HepG2 (cell line): ENCODE measurements at regions not wholly inside any gene's neighbourhood (a gene's known extent, or its start where the extent isn't known, plus 50 kb on each side); places are given as distances from the start of the nearest gene placed in this dataset.

Experiments
- NFYB ChIP-seq: sonication (generic); formaldehyde crosslinking; IDR thresholded peaks from 2 replicates; pipeline ENCODE4 v1.4.0; 2020; ENCODE audit warnings: missing genetic modification reagents
- POLR2AphosphoS5 ChIP-seq: IDR thresholded peaks from 2 replicates; pipeline ENCODE4 v1.6.1; 2012; ENCODE audit warnings: low read depth, low read length
- REPIN1 ChIP-seq: sonication (generic); formaldehyde crosslinking; IDR thresholded peaks from 2 replicates; pipeline ENCODE4 v1.8.0; 2022; ENCODE audit warnings: missing genetic modification reagents, low read depth, mild to moderate bottlenecking, borderline replicate concordance
- ZNF12 ChIP-seq: sonication (generic); formaldehyde crosslinking; IDR thresholded peaks from 2 replicates; pipeline ENCODE4 v1.5.0; 2020; ENCODE audit warnings: missing genetic modification reagents
- ZNF747 ChIP-seq: sonication (generic); formaldehyde crosslinking; IDR thresholded peaks from 2 replicates; pipeline ENCODE4 v1.8.1; 2023; ENCODE audit warnings: missing genetic modification reagents, mild to moderate bottlenecking, borderline replicate concordance
- TF ChIP-seq, protein P1 (sequence below): sonication (generic); formaldehyde crosslinking; IDR thresholded peaks from 2 replicates; pipeline ENCODE4 v1.5.0; 2020; ENCODE audit warnings: mild to moderate bottlenecking, missing genetic modification reagents, moderate library complexity

DNA sequence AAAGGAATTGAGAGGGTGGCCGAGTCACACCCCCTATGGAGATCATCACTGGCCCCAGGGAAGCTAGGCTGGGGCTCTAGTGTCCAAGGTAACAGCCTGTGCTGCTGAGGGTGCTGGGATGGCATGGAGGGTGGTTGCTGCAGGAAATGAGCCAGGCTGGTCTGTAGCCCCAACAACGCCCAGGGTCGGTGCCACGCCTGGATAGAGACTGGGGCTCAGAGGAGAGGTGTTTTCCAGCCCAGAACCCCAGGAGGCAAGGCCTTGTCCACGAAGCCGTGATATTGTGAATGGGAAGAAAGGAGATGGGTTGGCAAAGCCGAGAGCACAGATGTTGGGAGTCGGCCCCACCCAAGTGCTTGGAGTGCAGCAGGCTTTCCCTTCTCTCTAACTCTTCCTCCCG, 68.9 kb upstream of the ACTRT2 start:
- TF ChIP-seq ZNF747 (CRISPR knock-in tag) (no peak), ZNF12 (CRISPR knock-in tag) (no peak), POLR2AphosphoS5 (no peak), REPIN1 (CRISPR knock-in tag) (no peak), NFYB (CRISPR knock-in tag) (no peak)
- TF ChIP-seq, protein P1, sequence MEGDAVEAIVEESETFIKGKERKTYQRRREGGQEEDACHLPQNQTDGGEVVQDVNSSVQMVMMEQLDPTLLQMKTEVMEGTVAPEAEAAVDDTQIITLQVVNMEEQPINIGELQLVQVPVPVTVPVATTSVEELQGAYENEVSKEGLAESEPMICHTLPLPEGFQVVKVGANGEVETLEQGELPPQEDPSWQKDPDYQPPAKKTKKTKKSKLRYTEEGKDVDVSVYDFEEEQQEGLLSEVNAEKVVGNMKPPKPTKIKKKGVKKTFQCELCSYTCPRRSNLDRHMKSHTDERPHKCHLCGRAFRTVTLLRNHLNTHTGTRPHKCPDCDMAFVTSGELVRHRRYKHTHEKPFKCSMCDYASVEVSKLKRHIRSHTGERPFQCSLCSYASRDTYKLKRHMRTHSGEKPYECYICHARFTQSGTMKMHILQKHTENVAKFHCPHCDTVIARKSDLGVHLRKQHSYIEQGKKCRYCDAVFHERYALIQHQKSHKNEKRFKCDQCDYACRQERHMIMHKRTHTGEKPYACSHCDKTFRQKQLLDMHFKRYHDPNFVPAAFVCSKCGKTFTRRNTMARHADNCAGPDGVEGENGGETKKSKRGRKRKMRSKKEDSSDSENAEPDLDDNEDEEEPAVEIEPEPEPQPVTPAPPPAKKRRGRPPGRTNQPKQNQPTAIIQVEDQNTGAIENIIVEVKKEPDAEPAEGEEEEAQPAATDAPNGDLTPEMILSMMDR (CRISPR knock-in tag), result no peak
